ENCODE measurements at regions not wholly inside any gene's neighbourhood (a gene's known extent, or its start where the extent isn't known, plus 50 kb on each side); places are given as distances from the start of the nearest gene placed in this dataset.

DNA sequence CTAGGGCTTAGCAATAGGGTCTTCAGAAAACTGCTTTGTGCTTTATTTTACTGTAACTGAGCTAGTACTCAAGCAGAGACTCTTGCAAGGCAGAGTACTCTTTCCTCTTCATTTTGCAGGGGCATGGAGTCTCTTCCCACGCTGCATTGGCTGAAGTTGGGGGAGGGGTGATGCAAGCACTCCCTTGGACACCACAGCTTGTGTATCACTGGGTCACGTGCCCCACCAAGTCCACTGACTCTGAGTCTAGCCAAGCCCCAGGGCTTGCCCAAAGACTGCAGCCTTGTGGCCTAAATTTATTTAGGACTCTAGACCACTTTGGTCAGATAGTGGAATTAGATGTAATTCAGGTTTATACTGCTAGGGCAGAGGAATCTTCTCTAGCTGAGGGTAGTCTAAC is 1075.0 kb upstream of the ADGRB3 start:
- Histone ChIP-seq H3K27ac (ENCODE audit: low read length) (no peak overlapping the region), H3K36me3 (ENCODE audit: control insufficient read depth, low read depth, low read length) (no peaks in the 10 kb centered on the region), H3K27me3 (ENCODE audit: control insufficient read depth, insufficient read depth, low read length) (no peaks in the 10 kb centered on the region), H3K9ac (ENCODE audit: low read length) (no peak overlapping the region), H3K4me1 (ENCODE audit: control insufficient read depth, low read depth, low read length) (no peaks in the 10 kb centered on the region), H3K4me3 (ENCODE audit: low read length) (no peak overlapping the region), H3K9me3 (ENCODE audit: control insufficient read depth, low read depth, low read length) (no peaks in the 10 kb centered on the region)

DNA sequence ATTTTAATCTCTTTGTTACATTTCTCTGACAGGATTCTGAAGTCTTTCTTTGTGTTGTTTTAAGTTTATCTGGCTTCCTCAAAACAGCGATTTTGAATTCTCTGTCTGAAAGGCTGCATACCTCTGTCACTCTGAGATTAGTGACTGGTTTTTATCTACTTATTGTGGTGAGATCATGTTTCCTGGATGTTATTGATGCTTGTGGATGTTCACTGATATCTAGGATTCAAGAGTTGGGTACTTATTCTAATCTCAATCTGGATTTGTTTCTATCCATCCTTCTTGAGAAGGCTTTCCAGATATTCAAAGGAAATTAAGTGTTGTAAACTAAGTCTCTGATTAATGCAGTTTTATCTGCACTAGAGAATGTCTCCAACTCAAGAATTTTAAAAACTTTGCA is 1076.1 kb upstream of the ADGRB3 start:
- Histone ChIP-seq H3K4me1 (ENCODE audit: control insufficient read depth, low read depth, low read length) (no peaks in the 10 kb centered on the region), H3K36me3 (ENCODE audit: control insufficient read depth, low read depth, low read length) (no peaks in the 10 kb centered on the region), H3K9me3 (ENCODE audit: control insufficient read depth, low read depth, low read length) (no peaks in the 10 kb centered on the region), H3K4me3 (ENCODE audit: low read length) (no peak overlapping the region), H3K27me3 (ENCODE audit: control insufficient read depth, insufficient read depth, low read length) (no peaks in the 10 kb centered on the region), H3K27ac (ENCODE audit: low read length) (no peak overlapping the region), H3K9ac (ENCODE audit: low read length) (no peak overlapping the region)

DNA sequence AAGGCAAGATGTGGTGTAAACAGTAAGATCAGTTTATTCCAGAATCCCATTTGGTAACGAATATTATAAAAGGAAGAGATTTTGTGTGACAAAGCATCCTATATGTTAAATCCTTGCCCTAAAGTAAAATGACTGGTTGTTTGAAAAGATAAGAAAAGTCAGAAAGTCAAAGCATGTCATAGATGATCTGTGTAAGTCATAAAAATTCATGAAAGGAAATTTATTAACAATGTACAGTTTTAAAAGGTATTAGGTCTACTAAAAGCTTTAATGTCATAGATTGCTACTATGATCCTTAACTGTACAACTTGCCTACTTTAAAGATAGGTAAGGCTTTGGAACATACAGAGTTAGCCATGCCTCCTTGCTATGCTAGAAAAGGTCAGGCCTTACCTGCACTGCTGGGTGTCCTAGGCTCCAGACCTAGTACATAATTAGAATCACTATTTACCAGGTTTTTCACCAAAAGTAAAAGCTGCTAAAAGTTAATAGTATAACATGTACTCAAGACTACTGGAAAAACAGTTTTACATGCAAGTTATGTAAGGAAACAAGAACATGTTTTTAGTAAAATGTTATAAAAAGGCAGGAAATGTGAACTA is 1090.1 kb upstream of the ADGRB3 start:
- H3K9me3 ChIP-seq (ENCODE audit: control insufficient read depth, low read depth, low read length) = peaks cover 53% of the 10 kb centered on the region
- no peaks in the 10 kb centered on the region for H3K27me3 ChIP-seq (ENCODE audit: control insufficient read depth, insufficient read depth, low read length)
- no peaks in the 10 kb centered on the region for H3K36me3 ChIP-seq (ENCODE audit: control insufficient read depth, low read depth, low read length)
- no peak overlapping the region for H3K9ac ChIP-seq (ENCODE audit: low read length)
- H3K4me1 ChIP-seq (ENCODE audit: control insufficient read depth, low read depth, low read length) = no peaks in the 10 kb centered on the region
- H3K4me3 ChIP-seq (ENCODE audit: low read length) = no peak overlapping the region
- H3K27ac ChIP-seq (ENCODE audit: low read length) = no peak overlapping the region

DNA sequence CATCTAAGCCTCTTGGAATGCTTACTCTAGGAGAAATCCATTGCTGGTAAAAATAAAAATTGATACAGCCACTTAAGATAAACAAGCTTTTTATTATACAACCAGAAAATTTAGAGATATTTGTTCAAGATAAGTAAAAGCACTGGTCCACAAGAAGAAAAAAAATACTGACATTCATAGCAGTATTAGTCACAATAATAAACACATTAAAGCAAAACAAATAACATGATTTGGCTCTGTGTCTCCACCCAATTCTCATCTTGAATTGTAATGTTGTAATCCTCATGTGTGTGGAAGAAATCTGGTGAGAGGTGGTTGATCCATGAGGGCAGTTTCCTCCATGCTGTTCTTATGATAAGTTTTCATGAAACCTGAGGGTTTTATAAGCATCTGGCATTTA is 1093.5 kb upstream of the ADGRB3 start:
- Histone ChIP-seq H3K9ac (ENCODE audit: low read length) (no peak overlapping the region), H3K27me3 (ENCODE audit: control insufficient read depth, insufficient read depth, low read length) (no peaks in the 10 kb centered on the region), H3K9me3 (ENCODE audit: control insufficient read depth, low read depth, low read length) (peaks cover 42% of the 10 kb centered on the region), H3K27ac (ENCODE audit: low read length) (no peak overlapping the region), H3K4me1 (ENCODE audit: control insufficient read depth, low read depth, low read length) (no peaks in the 10 kb centered on the region), H3K4me3 (ENCODE audit: low read length) (no peak overlapping the region), H3K36me3 (ENCODE audit: control insufficient read depth, low read depth, low read length) (no peaks in the 10 kb centered on the region)

DNA sequence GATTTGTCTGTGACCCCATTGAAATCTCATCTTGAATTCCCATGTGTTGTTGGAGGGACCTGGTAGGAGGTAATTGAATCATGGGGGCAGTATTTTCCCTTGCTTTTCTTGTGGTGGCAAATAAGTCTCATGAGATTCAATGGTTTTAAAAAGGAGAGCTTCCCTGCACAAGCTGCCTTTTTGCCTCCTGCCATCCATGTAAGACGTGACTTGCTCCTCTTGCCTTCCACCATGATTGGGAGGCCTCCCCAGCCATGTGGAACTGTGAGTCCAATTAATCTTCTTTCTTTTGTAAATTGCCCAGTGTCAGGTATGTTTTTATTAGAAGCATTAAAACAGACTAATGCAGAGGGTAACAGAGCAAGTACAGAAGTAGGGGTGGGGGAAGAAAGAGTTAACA is 1097.0 kb upstream of the ADGRB3 start:
- H3K9me3 ChIP-seq (ENCODE audit: control insufficient read depth, low read depth, low read length) = peaks cover 12% of the 10 kb centered on the region

DNA sequence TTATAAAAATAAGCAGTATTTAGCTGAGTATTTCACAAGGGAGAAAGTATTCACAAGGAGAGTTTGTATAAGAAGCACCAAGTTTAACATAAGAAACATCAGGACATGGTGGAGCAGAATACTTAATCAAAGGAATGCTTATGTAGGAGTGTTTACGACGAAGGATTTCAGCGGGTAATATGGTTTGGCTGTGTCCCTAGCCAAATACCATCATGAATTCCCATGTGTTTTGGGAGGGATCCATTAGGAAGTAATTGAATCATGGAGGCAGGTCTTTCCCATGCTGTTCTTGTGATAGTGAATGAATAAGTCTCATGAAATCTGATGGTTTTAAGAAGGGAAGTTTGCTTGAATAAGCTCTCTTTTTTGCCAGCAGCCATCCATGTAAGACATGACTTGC is 1099.1 kb upstream of the ADGRB3 start:
- Histone ChIP-seq H3K9me3 (ENCODE audit: control insufficient read depth, low read depth, low read length) (no peaks in the 10 kb centered on the region), H3K36me3 (ENCODE audit: control insufficient read depth, low read depth, low read length) (no peaks in the 10 kb centered on the region), H3K27ac (ENCODE audit: low read length) (no peak overlapping the region), H3K4me3 (ENCODE audit: low read length) (no peak overlapping the region), H3K4me1 (ENCODE audit: control insufficient read depth, low read depth, low read length) (no peaks in the 10 kb centered on the region), H3K9ac (ENCODE audit: low read length) (no peak overlapping the region), H3K27me3 (ENCODE audit: control insufficient read depth, insufficient read depth, low read length) (no peaks in the 10 kb centered on the region)

More for the DNA sequence above, 1097.0 kb upstream of the ADGRB3 start:
- Histone ChIP-seq H3K27ac (ENCODE audit: low read length) (no peak overlapping the region), H3K4me3 (ENCODE audit: low read length) (no peak overlapping the region), H3K27me3 (ENCODE audit: control insufficient read depth, insufficient read depth, low read length) (no peaks in the 10 kb centered on the region), H3K36me3 (ENCODE audit: control insufficient read depth, low read depth, low read length) (no peaks in the 10 kb centered on the region), H3K9ac (ENCODE audit: low read length) (no peak overlapping the region), H3K4me1 (ENCODE audit: control insufficient read depth, low read depth, low read length) (no peaks in the 10 kb centered on the region)

DNA sequence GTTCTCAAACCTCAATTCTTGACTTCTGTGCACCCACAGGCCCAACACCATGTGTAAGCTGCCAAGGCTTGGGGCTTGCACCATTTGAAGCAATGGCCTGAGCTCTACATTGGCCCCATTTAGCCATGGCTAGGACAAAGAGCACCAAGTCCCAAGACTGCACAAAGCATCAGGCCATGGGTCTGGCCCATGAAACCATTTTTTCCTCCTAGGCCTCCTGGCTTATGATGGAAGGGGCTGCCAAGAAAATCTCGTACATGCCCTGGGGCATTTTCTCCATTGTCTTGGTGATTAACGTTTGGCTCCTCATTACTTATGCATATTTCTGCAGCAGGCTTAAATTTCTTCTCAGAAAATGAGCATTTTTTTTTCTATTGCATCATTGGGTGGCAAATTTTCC is 1128.7 kb upstream of the ADGRB3 start:
- no peak overlapping the region for H3K4me3 ChIP-seq (ENCODE audit: low read length)
- H3K36me3 ChIP-seq (ENCODE audit: control insufficient read depth, low read depth, low read length) = no peaks in the 10 kb centered on the region
- H3K27me3 ChIP-seq (ENCODE audit: control insufficient read depth, insufficient read depth, low read length) = no peaks in the 10 kb centered on the region
- peaks cover 5% of the 10 kb centered on the region for H3K4me1 ChIP-seq (ENCODE audit: control insufficient read depth, low read depth, low read length)
- H3K27ac ChIP-seq (ENCODE audit: low read length) = no peak overlapping the region
- H3K9me3 ChIP-seq (ENCODE audit: control insufficient read depth, low read depth, low read length) = no peaks in the 10 kb centered on the region
- no peak overlapping the region for H3K9ac ChIP-seq (ENCODE audit: low read length)

DNA sequence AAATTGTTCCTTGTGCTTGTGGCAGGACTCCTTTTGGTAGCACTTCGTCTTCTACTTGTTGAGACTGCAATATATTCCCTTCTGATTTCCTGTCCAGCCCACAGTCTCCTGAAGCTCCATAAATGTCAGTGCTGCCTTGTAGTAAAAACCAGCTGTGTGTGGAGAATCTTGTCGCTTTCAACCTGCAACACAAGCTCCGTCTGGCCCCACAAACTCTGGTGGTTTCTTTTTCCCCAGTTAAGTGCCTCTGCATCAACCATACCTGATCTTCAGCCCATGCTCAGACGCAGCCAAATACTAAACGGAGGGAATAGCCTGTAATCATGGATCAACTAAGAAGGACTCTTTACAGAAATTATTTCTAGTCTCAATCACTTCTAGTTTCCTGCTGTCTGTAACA is 1133.3 kb upstream of the ADGRB3 start:
- Histone ChIP-seq H3K27ac (ENCODE audit: low read length) (no peak overlapping the region), H3K9ac (ENCODE audit: low read length) (no peak overlapping the region), H3K4me1 (ENCODE audit: control insufficient read depth, low read depth, low read length) (no peaks in the 10 kb centered on the region), H3K9me3 (ENCODE audit: control insufficient read depth, low read depth, low read length) (no peaks in the 10 kb centered on the region), H3K27me3 (ENCODE audit: control insufficient read depth, insufficient read depth, low read length) (no peaks in the 10 kb centered on the region), H3K4me3 (ENCODE audit: low read length) (no peak overlapping the region), H3K36me3 (ENCODE audit: control insufficient read depth, low read depth, low read length) (no peaks in the 10 kb centered on the region)

DNA sequence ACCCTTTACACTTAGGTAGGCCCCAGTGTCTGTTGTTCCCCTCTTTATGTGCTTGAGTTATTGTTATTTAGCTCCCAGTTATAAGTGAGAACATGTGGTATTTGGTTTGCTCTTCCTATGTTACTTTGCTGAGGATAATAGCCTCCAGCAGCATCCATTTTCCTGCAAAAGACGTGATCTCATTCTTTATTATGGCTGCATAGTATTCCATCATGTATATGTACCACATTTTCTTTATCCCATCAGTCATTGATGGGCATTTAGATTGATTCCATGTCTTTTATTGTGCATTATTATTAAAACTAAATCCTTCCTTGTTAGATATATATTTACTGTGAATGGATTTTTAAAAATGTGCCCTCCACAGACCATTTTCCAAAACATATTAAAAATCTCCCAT is 1137.3 kb upstream of the ADGRB3 start:
- no peaks in the 10 kb centered on the region for H3K9me3 ChIP-seq (ENCODE audit: control insufficient read depth, low read depth, low read length)
- no peaks in the 10 kb centered on the region for H3K4me1 ChIP-seq (ENCODE audit: control insufficient read depth, low read depth, low read length)
- no peaks in the 10 kb centered on the region for H3K27me3 ChIP-seq (ENCODE audit: control insufficient read depth, insufficient read depth, low read length)
- H3K9ac ChIP-seq (ENCODE audit: low read length) = no peak overlapping the region
- no peaks in the 10 kb centered on the region for H3K36me3 ChIP-seq (ENCODE audit: control insufficient read depth, low read depth, low read length)
- H3K27ac ChIP-seq (ENCODE audit: low read length) = no peak overlapping the region
- H3K4me3 ChIP-seq (ENCODE audit: low read length) = no peak overlapping the region

DNA sequence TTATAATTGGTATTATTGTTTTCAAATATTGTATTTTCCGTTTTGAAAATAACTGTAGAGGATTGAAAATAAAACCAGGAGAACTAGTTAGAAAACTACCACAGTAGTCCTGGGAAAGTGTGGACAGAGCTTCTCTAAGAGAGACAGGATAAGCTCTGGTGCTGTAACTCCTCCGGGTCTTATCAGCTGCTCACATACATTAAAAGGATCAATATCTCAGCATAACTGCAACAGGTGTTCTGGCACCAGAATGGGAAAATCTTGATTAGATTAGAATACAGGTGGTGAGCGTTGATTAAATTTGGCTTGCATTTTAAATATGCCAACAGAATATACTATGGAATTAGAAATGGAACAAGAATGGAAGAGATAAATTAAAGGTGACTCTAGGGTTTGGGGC is 1138.9 kb upstream of the ADGRB3 start:
- Histone ChIP-seq H3K9ac (ENCODE audit: low read length) (no peak overlapping the region), H3K36me3 (ENCODE audit: control insufficient read depth, low read depth, low read length) (no peaks in the 10 kb centered on the region), H3K27ac (ENCODE audit: low read length) (no peak overlapping the region), H3K27me3 (ENCODE audit: control insufficient read depth, insufficient read depth, low read length) (no peaks in the 10 kb centered on the region), H3K9me3 (ENCODE audit: control insufficient read depth, low read depth, low read length) (no peaks in the 10 kb centered on the region), H3K4me3 (ENCODE audit: low read length) (no peak overlapping the region), H3K4me1 (ENCODE audit: control insufficient read depth, low read depth, low read length) (no peaks in the 10 kb centered on the region)

DNA sequence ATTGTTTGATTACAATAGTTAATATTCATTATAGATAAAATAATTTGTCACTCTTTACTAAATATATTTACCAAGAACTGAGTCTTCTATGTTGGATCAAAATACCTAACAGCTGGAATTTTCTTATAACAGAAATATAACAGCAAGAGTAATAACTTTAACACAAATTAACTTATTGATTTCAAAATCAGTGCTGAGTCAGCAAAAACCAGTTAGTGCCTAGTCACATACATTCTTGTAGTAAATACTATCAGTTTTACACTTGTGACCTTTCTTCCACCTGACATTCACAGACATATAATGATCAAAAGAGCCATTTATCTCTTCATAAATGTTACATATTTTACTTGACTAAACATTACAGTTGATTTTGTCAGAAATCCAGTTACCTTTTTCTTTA is 1141.4 kb upstream of the ADGRB3 start:
- H3K36me3 ChIP-seq (ENCODE audit: control insufficient read depth, low read depth, low read length) = no peaks in the 10 kb centered on the region

DNA sequence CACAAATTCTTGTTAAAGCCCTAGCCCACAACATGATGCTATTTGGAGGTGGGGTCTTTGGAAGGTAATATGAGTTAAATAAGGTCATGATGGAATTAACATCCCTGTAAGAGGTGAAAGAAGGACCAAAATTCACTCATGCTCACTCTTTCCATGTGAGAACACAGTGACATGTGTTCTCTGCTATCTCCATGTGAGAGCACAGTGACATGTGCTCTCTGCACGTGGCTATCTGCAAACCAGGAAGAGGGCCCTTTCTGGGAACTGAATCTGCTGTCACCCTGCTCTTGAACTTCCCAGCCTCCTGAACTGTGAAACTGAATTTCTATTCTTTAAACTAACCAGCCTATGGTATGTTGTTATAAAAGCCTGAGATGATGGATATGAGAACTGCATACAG is 1159.4 kb upstream of the ADGRB3 start:
- Histone ChIP-seq H3K36me3 (ENCODE audit: control insufficient read depth, low read depth, low read length) (no peaks in the 10 kb centered on the region), H3K27me3 (ENCODE audit: control insufficient read depth, insufficient read depth, low read length) (no peaks in the 10 kb centered on the region), H3K27ac (ENCODE audit: low read length) (no peak overlapping the region), H3K4me1 (ENCODE audit: control insufficient read depth, low read depth, low read length) (no peaks in the 10 kb centered on the region), H3K9ac (ENCODE audit: low read length) (no peak overlapping the region), H3K4me3 (ENCODE audit: low read length) (no peak overlapping the region), H3K9me3 (ENCODE audit: control insufficient read depth, low read depth, low read length) (no peaks in the 10 kb centered on the region)

More for the DNA sequence above, 1141.4 kb upstream of the ADGRB3 start:
- no peaks in the 10 kb centered on the region for H3K27me3 ChIP-seq (ENCODE audit: control insufficient read depth, insufficient read depth, low read length)
- no peak overlapping the region for H3K27ac ChIP-seq (ENCODE audit: low read length)
- no peaks in the 10 kb centered on the region for H3K9me3 ChIP-seq (ENCODE audit: control insufficient read depth, low read depth, low read length)
- no peak overlapping the region for H3K4me3 ChIP-seq (ENCODE audit: low read length)
- H3K4me1 ChIP-seq (ENCODE audit: control insufficient read depth, low read depth, low read length) = no peaks in the 10 kb centered on the region
- H3K9ac ChIP-seq (ENCODE audit: low read length) = no peak overlapping the region

All from iPS-18a (cell line).